GM19239 (cell line): ENCODE measurements at regions not wholly inside any gene's neighbourhood (a gene's known extent, or its start where the extent isn't known, plus 50 kb on each side); places are given as distances from the start of the nearest gene placed in this dataset.

Experiments
- DNase-seq: peaks from one replicate; pipeline ENCODE4 v3.0.0; 2011; ENCODE audit warnings: low spot score; ENCODE audit not compliant: insufficient read length
- FAIRE-seq: peaks from 2 replicates; lab custom pipeline; 2011; peaks lifted over from hg19 to GRCh38; lab: Jason Lieb, UNC

DNA sequence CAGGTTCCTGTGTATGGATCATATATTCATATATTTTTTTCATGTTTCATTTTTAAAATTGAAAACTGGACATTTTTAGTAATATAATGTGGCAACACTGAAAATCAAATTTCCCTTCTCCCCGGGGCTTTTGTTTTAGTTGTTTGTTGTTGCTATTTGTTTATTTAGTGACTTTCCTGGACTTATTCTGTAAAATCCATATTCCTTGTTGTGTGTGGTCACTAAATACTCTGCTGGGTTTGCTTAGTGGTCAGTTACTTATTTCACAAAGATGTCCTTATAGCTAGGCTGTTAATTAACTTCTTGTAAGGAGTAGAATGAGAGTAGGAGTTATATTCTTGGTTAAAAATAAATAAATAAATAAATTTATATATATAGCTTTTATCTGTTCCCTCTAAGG, 121.6 kb upstream of the MED13L start:
- FAIRE-seq (no peak), DNase-seq (no peak)

DNA sequence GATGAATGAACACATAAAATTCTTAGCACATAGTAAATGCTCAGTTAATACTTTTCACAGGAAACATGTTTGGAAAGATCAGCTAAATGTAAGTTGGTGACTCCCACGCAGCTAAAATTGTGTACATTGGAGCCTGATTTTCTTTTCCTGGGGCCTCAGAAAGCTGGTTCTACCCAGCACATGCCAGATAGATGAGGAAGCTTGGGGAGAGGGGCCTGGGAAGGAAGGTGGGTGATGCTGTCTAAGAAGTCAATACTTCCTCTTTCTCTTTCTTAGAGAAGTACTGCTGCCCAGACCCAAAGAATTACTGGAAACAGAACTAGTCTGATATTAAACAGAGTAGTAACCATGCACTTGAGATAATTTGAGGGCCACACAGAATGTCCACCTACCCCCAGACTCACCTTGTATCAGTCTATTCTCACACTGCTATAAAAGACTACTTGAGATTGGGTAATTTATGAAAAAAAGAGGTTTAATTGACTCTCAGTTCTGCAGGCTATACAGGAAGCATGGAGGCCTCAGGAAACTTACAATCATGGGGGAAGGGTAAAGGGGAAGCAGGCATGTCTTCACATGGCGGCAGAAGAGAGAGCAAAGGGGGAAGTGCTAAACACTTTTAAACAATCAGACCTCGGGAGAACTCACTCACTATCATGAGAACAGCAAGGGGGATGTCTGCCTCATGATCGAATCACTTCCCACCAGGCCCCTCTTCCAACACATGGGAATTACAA, 123.3 kb upstream of the MED13L start:
- DNase-seq: no peak
- no peak for FAIRE-seq

- FAIRE-seq (no peak), DNase-seq (no peak)
These were observed 124.1 kb upstream of the MED13L start for GRCh38 chr12:116401565-116401964.

DNA sequence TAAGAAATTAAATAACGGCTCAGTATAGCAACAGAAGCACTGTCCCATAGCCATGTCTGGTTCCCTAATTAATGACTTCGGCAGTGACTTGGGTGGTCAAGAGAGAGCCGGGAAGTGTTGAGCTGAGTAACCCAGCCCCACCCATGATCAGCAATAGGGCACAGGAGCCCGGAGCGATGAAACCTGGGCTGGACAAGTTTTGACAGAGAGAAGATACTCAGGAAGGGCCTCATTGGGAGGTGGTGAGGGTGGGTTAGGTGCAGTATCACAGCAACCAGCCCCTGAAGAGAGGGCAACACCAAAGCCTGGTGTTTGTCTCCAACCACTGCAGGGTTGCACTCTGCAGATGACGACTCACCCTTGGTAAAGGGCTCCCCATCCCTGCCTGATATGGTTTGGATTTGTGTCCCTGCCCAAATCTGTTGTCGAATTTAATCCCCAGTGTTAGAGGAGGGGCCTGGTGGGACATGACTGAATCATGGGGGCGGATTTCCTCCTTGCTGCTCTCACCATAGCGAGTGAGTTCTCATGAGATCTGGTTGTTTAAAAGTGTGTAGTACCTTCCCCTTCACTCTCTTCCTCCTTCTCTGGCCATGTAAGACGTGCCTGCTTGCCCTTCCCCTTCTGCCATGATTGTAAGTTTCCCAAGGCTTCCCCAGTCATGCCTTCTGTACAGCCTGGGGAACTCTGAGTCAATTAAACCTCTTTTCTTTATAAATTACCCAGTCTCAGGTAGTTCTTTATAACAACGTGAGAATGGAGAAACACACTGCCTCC, 124.9 kb upstream of the MED13L start:
- FAIRE-seq: no peak
- DNase-seq: no peak

DNA sequence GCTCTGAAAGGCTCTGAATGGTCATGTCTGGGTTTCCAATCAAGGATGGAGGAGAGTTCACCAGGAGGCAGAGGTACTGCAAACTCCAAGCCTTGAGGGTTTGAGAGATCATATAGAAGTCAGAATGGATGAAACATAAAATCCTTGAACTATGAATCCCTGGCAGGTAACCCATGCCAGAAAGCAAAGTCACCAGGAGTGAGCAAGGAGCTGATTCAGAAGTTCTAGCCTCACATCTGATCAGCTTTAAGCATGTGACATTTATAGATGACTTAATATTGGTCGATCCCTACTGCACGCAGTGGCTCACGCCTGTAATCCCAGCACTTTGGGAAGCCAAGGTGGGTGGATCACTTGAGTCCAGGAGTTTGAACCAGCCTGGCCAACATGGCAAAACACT, 126.1 kb upstream of the MED13L start:
- DNase-seq: no peak
- no peak for FAIRE-seq

DNA sequence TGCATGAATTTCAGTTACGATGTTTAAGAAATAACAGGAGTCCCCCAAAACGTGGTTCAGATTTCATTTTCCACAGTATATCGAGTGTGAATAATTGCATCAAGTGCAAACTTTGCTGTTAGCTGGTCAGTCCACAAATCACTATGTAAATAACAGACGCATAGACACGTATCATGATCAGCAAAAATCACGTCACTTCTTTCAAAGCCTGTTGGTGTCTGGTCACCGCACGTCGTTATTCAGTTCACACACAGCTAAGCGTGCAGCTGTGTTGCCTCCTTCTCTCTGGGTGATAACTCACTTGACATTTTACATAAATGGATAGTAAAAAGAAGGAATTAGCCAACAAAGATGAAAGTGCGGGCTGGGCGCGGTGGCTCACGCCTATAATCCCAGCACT, 126.8 kb upstream of the MED13L start:
- FAIRE-seq (no peak), DNase-seq (no peak)

- no peak for DNase-seq
- FAIRE-seq: no peak
These were observed 127.6 kb upstream of the MED13L start for GRCh38 chr12:116404913-116405611.

DNA sequence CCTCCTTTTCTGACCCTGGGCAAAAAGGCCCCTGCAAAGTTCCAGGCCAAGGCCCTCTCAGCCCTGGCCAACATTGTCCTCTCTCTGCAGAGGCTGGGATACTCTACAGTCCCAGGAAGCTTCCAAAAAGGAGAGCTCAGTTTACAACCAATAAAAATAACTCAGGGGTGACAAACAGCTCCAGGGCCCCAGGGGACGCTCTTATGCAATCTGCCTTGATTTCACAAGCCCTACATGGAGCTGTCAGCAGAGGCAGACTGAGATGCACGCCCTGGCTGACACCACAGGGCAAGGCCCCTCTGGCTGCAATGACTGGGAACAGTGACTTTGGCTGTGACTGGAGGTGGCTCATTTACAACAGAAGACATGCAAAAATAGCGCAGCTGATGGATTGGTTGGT, 129.0 kb upstream of the MED13L start:
- DNase-seq: no peak
- FAIRE-seq: no peak

DNA sequence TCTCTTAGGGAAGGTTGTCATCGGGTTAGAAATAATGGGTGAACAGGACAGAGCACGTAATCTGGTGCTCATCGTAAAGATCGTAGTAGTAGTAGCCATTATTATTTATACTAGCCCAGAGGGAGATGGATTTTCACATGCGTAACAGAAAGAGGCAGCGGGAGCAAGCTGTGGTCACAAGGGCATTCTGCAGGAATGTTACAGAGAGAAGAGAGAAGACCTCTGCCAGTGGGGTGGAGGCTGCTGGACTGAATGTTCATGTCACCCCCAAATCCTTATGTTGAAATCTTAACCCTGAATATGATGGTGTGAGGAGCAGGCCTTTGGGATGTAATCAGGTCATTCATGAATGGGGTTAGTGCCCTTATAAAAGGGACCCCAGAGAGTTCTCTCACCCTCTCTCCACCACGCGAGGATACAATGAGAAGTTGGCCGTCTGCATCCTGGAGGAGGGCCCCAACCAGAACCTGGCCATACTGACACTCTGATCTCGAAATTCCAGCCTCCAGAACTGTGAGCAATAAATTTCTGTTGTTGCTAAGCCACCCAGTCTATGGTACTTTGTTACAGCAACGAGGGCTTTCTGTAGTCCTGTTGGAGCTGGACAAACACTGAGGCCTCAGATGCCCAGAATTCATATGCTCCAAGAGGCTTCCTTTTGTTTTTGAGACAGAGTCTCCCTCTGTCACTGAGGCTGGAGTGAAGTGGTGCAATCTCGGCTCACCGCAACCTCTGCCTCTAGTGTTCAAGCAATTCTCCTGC, 131.2 kb upstream of the MED13L start:
- DNase-seq (no peak), FAIRE-seq (no peak)

- no peak for FAIRE-seq
- DNase-seq: no peak
These were observed 134.5 kb upstream of the MED13L start for GRCh38 chr12:116411977-116412376.

GRCh38 chr12:116414891-116415290, 137.4 kb upstream of the MED13L start:
- DNase-seq (no peak), FAIRE-seq (no peak)

GRCh38 chr12:116415408-116416108, 138.1 kb upstream of the MED13L start:
- FAIRE-seq (no peak), DNase-seq (no peak)

- no peak for FAIRE-seq
These were observed 138.7 kb upstream of the MED13L start for GRCh38 chr12:116416166-116416565.

DNA sequence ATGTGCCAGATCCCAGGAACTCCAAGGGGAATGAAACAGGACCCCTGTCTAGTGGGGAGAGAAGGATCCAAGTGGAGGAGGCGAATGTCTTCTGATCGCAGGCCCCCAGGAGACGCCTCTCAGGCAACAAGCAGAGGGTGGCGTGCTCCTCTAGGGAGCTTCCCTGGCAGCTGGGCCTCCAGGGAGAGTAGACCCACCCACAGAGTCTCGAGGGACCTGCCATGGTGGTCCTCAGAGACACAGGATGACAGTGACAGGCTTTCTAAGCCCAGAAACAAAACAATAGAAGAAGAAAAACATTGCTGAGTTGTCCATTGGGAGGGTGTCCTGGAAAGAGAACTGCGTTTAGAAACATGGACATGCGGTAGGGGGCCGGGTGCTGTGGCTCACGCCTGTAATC, 140.6 kb upstream of the MAP1LC3B2 start:
- DNase-seq: no peak
- no peak for FAIRE-seq

More at GRCh38 chr12:116416166-116416565, 138.7 kb upstream of the MED13L start:
- DNase-seq: no peak

- no peak for DNase-seq
- FAIRE-seq: no peak
These were observed 138.8 kb upstream of the MAP1LC3B2 start for GRCh38 chr12:116420227-116420880.

- DNase-seq (no peak), FAIRE-seq (no peak)
These were observed 137.2 kb upstream of the MAP1LC3B2 start for GRCh38 chr12:116421785-116422538.

- no peak for FAIRE-seq
- DNase-seq: no peak
These were observed 136.1 kb upstream of the MAP1LC3B2 start for GRCh38 chr12:116423094-116423493.
